Left lung (tissue), 4 donors: ENCODE measurements at regions not wholly inside any gene's neighbourhood (a gene's known extent, or its start where the extent isn't known, plus 50 kb on each side); places are given as distances from the start of the nearest gene placed in this dataset.

ENCODE experiments used
- ATAC-seq: fragments of 200-7000 bp; cut with Tn5 transposase; one replicate; pipeline ENCODE4 v1.9.1; 2020; ENCODE audit warnings: moderate library complexity
- DNase-seq, 4 donors: peaks; one replicate each; pipeline ENCODE4 v3.0.0-alpha.2; 2013 to 2020
- H3K27ac ChIP-seq, 2 donors: fragments of 200-600 bp; sonication (generic) in 1 of 2; one replicate each; pipeline versions ENCODE4 v1.5.0 to v1.8.0; 2020 to 2021
- H3K27me3 ChIP-seq, 2 donors: fragments of 200-600 bp; sonication (generic) in 1 of 2; one replicate each; pipeline versions ENCODE4 v1.5.0 to v1.8.0; 2020 to 2021
- H3K36me3 ChIP-seq, 2 donors: fragments of 200-600 bp; sonication (generic) in 1 of 2; one replicate each; pipeline versions ENCODE4 v1.5.0 to v1.8.0; 2020 to 2021
- H3K4me1 ChIP-seq, 2 donors: fragments of 200-600 bp; one replicate each; pipeline ENCODE4 v1.8.0; 2021
- H3K4me3 ChIP-seq, 2 donors: fragments of 200-600 bp; sonication (generic) in 1 of 2; one replicate each; pipeline versions ENCODE4 v1.5.0 to v1.8.0; 2020 to 2021; ENCODE audit warnings: mild to moderate bottlenecking in 1 of 2
- H3K9me3 ChIP-seq, 2 donors: fragments of 200-600 bp; sonication (generic) in 1 of 2; one replicate each; pipeline versions ENCODE4 v1.5.0 to v1.8.0; 2020 to 2021
- intact Hi-C, 2 donors: fragments of 100-400 bp; cut with DNase I; formaldehyde crosslinking; loops; one replicate each; pipeline versions ENCODE4 v1.11.2 to v1.14.2; 2022
- TF ChIP-seq, protein P1 (sequence below), 2 donors: fragments of 200-600 bp; sonication (generic) in 1 of 2; IDR thresholded peaks; one replicate each; pipeline versions ENCODE4 v1.5.0 to v1.8.0; 2021; ENCODE audit warnings: antibody characterized with exemption in 2 of 2
- donor health status: DM: no; HTN: yes; CAD: no.
- donor health status: DM: no; HTN: no; CAD: no.

- H3K9me3 ChIP-seq, result no peaks in the 10 kb centered on the region
- no peak for ATAC-seq
- DNase-seq, result no peak
- no peak overlapping the region for H3K27ac ChIP-seq
- H3K36me3 ChIP-seq, result no peaks in the 10 kb centered on the region
- intact Hi-C loops, result no loop called here
- no peaks in the 10 kb centered on the region for H3K4me1 ChIP-seq
- H3K4me3 ChIP-seq, result no peak overlapping the region
- no peaks in the 10 kb centered on the region for H3K27me3 ChIP-seq
- TF ChIP-seq, protein P1, sequence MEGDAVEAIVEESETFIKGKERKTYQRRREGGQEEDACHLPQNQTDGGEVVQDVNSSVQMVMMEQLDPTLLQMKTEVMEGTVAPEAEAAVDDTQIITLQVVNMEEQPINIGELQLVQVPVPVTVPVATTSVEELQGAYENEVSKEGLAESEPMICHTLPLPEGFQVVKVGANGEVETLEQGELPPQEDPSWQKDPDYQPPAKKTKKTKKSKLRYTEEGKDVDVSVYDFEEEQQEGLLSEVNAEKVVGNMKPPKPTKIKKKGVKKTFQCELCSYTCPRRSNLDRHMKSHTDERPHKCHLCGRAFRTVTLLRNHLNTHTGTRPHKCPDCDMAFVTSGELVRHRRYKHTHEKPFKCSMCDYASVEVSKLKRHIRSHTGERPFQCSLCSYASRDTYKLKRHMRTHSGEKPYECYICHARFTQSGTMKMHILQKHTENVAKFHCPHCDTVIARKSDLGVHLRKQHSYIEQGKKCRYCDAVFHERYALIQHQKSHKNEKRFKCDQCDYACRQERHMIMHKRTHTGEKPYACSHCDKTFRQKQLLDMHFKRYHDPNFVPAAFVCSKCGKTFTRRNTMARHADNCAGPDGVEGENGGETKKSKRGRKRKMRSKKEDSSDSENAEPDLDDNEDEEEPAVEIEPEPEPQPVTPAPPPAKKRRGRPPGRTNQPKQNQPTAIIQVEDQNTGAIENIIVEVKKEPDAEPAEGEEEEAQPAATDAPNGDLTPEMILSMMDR (IDR thresholded peaks at IDR 0.05), result no peak
Observed at GRCh38 chrX:7390441-7390840, 242.5 kb upstream of the PUDP start.

DNA sequence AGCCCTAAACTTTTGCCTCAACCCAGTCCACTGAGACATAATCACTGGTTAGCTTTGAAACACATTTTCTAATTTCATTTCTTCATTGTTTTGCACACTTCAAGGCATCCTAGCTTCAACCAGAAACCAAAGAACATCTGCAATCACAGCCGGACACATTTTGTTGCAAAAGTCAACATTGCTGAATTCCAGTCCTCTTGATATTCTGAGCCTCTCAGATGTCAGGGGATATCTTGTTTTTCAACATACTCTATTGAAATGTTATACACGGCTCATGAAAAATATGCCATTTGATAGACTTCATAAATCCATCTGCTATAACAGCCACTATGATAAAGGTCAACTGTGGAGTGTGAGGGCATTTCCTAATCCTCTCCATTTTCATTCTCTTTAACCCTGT lies 241.6 kb upstream of the PUDP start:
- Histone ChIP-seq H3K36me3 (no peaks in the 10 kb centered on the region), H3K4me1 (no peaks in the 10 kb centered on the region), H3K4me3 (no peak overlapping the region), H3K9me3 (no peaks in the 10 kb centered on the region), H3K27me3 (no peaks in the 10 kb centered on the region), H3K27ac (no peak overlapping the region)
- intact Hi-C loops, result no loop called here
- ATAC-seq, result no peak
- TF ChIP-seq, protein P1 (IDR thresholded peaks at IDR 0.05), result no peak
- no peak for DNase-seq

GRCh38 chrX:7385131-7385530 lies 237.2 kb upstream of the PUDP start:
- ATAC-seq (no peak), DNase-seq (no peak)
- intact Hi-C loops, result no loop called here
- Histone ChIP-seq H3K27me3 (no peaks in the 10 kb centered on the region), H3K27ac (no peak overlapping the region), H3K9me3 (no peaks in the 10 kb centered on the region), H3K36me3 (no peaks in the 10 kb centered on the region), H3K4me1 (no peaks in the 10 kb centered on the region), H3K4me3 (no peak overlapping the region)
- TF ChIP-seq, protein P1 (IDR thresholded peaks at IDR 0.05), result no peak

GRCh38 chrX:7378406-7378805 lies 230.5 kb upstream of the PUDP start:
- no peak for ATAC-seq
- no peak overlapping the region for H3K4me3 ChIP-seq
- H3K27ac ChIP-seq, result no peak overlapping the region
- TF ChIP-seq, protein P1 (IDR thresholded peaks at IDR 0.05), result no peak
- no peaks in the 10 kb centered on the region for H3K4me1 ChIP-seq
- intact Hi-C loops, result no loop called here
- no peak for DNase-seq
- H3K27me3 ChIP-seq, result no peaks in the 10 kb centered on the region
- H3K9me3 ChIP-seq, result peaks cover 0 to 6% of the 10 kb centered on the region in 2 donors
- no peaks in the 10 kb centered on the region for H3K36me3 ChIP-seq

DNA sequence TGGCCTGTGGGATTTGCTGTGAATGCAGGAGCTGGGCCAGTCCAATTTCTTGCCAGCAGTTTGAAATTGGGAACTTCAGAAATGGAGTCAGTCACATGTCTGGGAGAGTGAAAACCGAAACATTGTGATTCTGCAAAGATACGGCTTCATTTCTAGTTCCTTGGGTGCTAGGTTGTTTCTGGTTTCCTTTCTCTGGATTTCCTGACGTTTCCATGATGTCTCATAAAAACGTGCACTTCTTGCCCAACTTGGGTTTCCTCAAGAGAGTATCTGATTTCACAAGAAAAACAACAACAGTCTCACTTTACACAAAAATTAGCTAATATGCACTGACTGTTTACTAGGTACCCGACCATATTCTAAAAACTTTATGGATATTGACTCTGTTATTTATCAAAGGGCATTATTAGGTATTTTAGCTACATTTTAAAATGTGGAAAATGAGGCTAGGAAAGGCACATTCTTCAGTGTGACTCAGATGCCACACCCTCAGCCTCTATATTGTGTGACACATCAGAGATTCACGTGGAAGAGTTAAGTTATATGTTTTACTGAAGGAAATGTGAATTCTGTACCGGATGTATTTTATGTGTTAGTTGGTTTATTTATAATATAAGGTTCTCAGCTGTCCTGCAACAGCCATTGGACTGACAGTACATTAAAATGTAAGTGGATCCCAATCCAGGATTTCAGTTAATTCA lies 225.0 kb upstream of the PUDP start:
- H3K27me3 ChIP-seq, result no peaks in the 10 kb centered on the region
- intact Hi-C loops, result no loop called here
- H3K27ac ChIP-seq, result no peak overlapping the region
- H3K9me3 ChIP-seq, result peaks cover 0 to 6% of the 10 kb centered on the region in 2 donors
- TF ChIP-seq, protein P1 (IDR thresholded peaks at IDR 0.05), result no peak
- ATAC-seq, result no peak
- DNase-seq, result no peak
- no peak overlapping the region for H3K4me3 ChIP-seq
- H3K36me3 ChIP-seq, result no peaks in the 10 kb centered on the region
- no peaks in the 10 kb centered on the region for H3K4me1 ChIP-seq
